CD4-positive, alpha-beta T cell treated with Interleukin-10 for 1 hour (primary cell): ENCODE measurements at regions not wholly inside any gene's neighbourhood (a gene's known extent, or its start where the extent isn't known, plus 50 kb on each side); places are given as distances from the start of the nearest gene placed in this dataset.

Experiments
- DNase-seq: peaks from one replicate; pipeline ENCODE4 v3.0.0-alpha.2; 2020

DNA sequence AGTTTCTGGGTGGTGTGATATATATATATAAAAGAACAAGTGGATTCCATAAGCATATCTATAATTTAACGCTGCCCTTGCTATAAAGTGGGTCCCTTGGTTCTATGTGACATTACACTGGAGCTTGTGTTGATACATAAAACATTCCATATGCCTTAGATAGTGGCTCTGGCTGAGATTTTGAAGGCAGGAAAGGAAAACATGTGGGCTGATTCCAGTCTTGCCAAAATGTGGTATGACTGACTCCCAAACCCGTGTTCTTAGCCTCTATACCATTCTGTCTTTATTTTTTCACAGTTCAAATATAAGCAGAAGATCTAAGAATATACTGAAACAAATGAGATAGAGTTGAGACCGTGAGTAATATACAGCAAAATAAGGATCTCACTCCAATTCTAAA lies 522.8 kb upstream of the LRRC4C start:
- DNase-seq = no peak

DNA sequence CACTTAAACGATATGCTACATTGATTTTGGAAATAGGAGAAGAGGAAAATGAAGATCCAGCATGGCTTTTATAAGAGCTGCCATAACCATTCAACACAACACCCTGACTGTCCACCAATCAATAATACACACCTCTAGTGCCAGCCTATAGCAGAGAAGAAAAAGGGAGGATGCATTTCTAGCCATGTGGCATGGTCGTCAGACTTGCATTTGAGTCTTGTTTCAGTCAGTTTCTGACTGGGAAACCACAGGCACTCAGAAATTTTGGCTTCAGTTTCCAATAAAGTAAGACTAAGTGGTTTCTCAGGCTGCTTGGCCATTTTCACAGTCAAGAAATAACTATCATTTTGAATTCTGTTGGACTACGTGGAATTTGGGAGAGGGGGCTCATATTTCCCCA lies 523.5 kb upstream of the LRRC4C start:
- no peak for DNase-seq

DNA sequence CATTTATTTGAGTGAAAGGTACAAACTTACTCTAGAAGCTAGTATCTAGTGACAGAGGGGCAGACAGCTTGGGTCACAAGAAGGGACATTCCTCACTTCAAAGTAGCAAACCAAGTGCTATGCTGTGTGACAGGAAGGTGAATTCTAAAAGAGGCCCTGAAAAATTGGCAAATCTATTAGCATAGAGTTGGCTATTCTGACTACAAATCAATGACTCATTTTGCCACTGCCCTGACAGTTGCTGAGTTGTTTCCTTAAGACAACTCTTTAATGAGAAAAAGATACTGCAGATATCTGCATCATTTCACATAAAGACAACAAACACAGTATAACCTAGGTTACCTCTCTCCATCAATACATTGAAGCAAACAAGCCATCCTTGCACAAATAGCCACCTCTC lies 524.0 kb upstream of the LRRC4C start:
- no peak for DNase-seq

DNA sequence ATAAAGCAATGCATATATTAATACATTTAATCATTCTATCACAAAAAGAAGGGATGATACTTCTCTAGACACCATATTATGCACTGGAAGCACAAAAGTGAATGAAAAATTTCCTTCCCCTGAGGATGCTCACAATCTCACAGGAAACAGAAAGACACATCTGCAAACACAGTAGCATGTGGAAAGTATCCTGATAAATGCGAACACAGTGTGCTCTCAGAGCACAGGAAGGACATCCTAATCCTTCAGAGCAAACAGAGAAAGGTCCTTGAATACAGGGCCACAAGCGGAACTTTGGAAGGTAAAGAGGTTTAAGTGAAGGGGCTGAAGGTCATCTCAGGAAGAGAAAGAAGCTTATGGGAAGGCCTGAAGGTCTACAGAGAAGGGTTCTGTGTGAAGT lies 524.6 kb upstream of the LRRC4C start:
- no peak for DNase-seq

DNA sequence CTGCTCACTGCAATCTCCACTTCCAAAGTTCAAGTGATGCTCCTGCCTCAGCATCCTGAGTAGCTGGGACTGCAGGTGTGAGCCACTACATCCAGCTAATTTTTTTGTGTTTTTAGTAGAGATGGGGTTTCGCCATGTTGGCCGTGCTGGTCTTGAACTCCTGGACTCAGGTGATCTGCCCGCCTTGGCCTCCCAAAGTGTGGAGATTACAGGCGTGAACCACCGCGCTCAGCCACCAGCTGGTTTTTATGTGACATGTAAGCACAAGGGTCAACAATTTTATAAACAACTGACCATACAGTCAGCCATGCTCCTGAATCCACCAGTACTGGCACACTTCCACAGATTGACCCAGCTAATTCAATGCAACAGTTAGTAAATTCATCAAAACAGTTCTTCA lies 526.3 kb upstream of the LRRC4C start:
- DNase-seq = no peak

DNA sequence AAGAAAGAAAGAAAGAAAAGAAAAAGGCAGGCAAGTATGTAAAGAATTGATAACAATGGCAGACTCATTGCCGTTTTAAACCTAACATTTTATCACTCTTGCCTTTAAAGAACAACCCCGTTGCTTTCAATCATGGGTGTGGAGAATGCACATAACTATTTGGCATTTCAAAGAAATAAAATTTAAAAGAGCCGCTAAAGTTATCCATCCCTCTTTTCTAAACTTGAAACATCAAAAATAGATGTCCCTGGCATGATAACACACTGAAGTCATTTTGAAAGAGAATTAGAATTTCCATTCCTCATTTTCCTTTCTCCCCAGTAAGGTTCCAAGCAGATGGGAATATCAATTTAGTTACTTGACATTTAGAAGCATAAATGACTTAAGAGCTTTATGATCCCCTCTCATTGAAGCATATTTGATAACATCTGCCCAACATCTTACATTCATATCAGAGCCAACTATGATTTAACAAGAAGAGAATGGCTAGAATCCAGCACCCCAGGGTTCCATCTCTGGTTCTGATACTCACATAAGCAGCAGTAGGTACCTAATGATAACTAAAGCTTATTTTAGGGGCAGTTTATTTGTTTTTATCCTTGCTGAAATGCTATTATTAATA lies 529.6 kb upstream of the LRRC4C start:
- no peak for DNase-seq

DNA sequence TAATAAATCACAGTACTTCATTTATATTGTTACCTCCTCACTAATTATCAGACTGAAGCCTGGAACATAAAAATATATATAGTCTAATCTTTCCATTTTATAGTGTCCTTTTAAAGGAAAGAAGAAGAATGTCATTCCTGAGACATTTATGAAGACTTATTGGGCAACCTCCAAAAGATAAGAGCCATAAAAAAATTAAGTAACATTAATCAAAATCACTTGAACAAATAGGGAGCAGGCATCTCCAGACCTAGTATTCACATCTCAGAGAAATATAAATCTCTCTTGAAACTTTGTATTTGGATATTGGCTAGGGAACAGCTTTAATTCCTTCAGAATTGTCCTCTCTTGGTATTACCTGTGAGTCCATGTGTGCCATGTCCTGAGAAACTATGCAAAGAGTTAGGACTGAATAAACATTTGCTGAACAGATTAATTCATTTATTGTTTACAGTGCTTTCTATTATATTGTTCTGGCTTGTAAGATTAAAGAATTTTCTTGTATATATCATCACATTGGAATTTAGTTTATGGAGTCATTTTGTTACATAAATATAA lies 530.5 kb upstream of the LRRC4C start:
- no peak for DNase-seq

DNA sequence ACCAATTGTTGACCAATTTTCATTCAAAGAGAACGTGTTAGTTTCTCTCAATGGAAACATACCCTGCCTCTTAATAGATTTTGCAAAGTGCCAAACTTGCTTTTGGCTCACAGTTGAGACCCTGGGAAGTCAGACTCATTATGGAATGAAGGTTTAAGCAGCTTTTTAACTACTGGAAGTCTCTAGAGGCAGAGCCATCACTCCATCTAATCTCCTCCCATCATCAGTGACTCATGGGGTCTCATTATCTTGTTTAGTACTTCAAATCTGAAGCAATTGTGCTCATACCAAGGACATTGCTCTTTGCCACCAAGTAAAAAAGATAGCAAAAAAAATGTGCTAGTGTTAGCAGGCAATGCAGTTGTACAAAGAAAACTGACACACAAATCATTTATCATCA lies 537.1 kb upstream of the LRRC4C start:
- DNase-seq = no peak

DNA sequence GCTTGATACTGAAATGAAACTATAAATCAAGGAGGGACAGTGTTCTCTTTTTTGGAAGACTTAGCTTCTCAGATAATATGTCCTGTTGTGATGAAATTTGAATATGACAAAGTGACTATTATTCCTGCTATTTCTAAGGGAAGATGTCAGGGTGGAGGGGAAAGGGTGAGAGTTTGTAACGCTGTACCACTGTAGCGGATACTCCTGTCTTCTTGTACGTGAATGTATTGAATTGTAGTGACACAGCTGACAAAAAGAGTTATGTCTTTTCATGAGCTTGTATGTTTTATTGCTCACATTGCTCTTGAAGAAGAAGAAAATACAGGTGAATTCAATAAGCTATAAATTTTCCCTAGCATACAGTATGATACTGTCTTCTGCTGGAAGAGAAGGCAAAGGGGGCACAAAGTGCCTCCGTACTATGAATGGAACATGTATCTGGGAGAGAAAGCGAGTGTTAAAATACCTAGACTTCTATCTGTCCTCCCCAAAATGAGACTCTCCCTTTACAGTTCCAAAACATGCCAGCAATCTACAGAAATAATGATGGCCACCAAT lies 538.5 kb upstream of the LRRC4C start:
- no peak for DNase-seq

DNA sequence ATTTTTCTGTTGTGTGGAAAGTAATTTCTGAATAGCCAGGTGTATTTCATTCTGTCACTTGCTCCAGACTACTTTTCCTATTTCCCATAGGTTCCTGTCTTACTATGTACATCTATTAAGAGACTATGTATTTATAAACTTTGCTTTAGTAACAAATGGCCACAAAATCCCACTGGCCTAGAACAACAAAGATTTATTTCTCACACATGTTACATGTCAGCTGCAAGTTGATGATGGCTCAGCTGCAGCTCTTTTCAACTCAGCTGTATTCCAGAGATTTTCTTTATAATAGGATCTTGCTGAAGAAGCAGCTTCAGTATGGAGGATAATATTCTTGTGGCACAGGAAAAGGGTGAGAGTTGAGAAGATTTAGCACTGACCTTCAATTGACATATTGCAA lies 539.6 kb upstream of the LRRC4C start:
- no peak for DNase-seq

DNA sequence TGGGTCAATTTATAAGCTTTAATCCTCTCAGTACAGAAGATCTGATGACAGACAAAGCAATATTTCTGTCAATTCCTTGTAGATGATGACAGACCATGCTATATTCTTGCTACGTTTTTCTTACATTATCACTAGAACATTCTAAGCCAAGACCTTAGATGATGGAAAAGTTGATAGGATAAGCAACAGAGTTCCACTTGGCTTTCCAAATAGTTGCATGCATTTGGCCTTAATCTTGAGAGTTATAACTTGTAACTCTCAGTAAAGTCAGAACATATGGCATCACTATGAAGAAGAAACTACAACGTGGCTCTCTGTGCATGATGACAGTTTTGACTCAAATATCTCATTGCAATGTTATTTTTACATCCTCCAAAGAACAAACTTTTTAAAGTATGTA lies 544.3 kb upstream of the LRRC4C start:
- no peak for DNase-seq

DNA sequence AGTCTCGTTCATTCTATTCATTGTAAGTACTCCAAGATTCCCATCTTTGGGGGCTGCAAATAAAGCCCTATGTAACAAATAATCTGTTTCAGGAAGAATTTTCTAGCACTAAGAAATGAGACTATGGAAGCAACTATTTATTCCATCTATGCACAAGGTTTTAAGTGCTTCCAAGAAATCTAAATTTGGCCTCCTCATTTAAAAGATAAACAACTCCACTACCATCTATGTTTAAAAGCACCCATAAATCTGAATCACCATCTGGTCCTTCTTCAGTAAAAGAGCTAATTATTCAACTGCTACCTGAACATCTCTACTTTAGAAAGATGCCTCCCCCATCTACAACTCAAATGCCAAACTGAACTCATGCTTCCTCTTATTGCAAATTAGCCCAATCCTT lies 547.3 kb upstream of the LRRC4C start:
- DNase-seq = no peak

DNA sequence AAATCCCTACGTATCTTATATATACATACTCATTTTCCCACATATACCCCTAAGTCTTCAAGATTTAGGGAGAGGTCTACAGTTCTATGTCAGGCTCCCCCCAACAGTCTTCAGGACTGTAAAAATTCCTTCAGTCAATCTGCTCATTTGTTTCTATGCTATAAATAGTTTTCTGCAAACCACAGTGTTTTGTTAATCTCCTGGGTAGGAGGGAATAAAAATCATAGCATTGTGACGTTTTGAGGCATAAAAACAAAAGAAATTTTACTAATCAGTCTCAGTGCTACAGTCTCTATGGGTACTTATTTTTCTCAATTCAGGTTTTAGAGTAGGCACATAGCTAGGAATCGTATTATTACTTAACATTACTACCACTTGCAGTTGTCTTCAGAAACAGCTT lies 552.8 kb upstream of the LRRC4C start:
- no peak for DNase-seq

DNA sequence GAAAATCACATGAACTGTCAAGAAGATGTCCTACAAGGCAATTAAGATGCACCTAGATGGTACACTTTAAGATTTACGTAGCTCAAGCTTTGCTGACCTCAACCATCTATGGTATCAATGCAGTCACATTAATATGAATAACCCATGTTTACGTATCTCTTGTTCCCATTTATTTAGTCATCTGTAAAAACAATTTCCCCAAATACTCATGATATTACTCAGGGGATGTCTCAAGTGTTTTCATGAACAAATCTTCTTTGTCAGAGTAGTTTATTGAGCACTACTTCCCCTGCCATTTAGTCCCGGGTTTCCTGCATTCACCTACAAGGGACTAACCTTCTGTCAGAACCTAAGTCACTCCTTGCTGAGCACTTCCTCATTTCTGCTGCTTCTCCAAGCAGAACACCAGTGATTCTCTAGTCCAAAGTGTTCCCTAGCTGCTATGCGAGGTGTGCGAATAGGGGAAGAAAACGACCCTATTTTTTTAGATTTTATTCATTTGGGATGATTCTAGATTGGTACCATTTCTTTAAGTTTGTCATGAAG lies 554.3 kb upstream of the LRRC4C start:
- DNase-seq = no peak

DNA sequence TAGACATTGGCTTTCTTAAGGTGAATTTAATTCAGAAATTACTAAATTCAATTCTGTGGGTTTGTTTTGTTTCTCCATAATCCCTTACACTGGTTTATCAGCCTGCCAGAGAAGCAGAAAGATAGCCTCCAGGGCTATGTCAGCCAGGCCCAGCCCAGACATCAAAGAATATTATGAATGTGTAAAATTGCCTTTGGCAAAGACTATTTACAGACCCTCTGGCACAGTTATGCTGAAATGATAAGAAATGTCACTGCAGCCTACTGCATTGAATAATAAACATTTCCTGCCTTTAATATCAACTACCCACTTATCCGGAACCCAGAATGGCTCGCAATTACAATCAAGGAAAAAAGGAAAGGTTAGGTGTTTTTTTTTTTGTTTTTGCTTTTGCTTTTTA lies 562.5 kb upstream of the LRRC4C start:
- DNase-seq = no peak

DNA sequence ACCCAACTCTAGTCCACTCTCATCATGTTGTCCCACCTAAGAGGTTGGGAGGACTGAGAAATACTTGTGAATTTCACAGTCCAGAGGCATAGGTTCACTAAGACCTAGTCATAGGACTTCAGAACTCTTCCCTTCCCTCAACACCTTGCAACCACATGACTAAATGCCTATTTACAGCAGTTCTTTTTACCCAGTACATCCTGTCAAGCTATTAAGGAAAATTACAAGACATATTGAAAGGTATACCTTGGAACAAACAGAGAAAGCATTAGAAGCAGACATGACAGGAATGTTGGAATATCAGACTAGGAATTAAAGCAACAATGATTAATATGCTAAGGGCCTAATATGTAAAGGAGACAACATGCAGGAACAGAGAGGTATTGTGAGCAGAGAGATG lies 563.8 kb upstream of the LRRC4C start:
- no peak for DNase-seq

DNA sequence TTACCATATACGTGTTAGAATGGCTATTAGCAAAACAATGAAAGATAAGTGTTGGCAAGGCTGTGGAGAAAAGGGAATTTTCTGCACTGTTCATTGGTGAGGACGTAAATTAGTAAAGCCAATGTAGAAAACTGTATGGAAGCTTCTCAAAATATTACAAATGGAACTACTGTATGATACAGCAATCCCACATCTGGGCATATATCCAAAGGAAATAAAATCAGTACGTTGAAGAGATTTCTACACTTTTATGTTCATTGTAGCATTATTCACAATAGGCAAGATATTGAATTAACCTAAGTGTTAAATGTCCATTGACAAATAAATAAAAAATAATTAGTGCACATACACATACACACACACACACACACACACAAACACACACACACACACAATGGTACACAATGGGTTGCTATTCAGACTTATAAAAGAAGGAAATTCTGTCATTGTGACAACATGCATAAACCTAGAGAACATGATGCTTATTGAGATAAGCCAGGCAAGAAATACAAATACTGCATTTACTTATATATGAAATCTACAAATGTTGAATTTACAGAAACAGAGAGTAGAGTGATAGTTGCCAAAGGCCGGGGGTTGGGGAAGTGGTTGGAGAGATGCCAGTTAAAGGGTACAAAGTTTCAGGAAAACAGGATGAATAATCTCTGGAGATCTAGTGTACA lies 565.8 kb upstream of the LRRC4C start:
- no peak for DNase-seq

DNA sequence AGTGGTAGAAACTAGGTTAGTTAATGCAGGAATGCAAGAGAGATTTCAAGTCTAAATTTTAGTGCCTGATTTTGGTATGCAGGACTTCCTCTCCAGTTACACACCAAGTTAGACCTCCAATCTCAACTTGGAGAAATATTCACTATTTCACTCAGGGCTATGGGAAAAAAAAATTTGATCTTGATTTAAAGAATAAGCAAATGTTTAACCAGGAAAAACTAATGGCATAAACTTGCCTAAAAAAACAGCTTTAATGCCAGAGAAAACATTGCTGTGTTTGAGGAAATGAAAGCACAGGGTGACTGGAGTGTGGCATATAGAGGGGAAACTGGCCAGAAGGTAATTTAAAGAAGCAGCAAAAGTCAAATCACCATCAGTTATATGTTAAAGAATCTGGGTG lies 575.4 kb upstream of the LRRC4C start:
- DNase-seq = no peak

DNA sequence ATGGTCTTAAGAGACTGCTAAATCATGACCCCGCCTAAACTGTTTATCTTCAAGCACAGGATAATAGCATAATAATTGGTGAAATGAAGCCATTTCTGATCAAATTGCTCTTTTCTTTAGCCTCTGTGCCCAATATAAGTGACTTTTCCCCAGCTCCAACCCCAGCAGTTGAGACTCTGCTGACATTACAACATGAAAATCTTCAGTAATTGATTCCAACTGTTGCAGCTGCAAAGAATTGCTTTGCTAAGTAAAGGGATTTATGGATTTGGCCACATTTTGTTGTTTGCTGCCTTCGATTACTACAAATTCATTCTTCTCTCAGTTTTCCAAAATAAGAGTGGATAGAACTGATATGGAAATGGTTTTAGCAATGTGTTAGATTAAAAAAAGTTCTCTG lies 576.7 kb upstream of the LRRC4C start:
- no peak for DNase-seq

DNA sequence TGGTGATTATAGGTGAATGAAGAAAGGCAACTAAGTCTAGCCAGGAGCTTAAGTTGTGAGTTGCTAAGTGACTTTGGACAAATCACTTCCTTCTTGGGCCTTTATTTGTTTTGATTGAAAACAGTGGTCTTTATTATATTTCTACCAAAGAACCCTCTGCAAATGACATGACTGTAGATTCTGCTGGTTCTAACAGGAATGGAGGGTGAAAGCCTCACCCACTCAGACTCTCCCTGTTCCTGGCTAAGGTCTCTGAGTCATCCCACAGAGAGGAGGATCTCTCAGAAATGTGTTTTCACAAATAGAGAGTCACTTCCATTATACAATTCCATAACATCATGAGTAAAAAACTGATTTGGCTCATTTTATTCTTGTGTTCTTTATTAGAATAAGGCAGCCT lies 583.9 kb upstream of the LRRC4C start:
- no peak for DNase-seq

DNA sequence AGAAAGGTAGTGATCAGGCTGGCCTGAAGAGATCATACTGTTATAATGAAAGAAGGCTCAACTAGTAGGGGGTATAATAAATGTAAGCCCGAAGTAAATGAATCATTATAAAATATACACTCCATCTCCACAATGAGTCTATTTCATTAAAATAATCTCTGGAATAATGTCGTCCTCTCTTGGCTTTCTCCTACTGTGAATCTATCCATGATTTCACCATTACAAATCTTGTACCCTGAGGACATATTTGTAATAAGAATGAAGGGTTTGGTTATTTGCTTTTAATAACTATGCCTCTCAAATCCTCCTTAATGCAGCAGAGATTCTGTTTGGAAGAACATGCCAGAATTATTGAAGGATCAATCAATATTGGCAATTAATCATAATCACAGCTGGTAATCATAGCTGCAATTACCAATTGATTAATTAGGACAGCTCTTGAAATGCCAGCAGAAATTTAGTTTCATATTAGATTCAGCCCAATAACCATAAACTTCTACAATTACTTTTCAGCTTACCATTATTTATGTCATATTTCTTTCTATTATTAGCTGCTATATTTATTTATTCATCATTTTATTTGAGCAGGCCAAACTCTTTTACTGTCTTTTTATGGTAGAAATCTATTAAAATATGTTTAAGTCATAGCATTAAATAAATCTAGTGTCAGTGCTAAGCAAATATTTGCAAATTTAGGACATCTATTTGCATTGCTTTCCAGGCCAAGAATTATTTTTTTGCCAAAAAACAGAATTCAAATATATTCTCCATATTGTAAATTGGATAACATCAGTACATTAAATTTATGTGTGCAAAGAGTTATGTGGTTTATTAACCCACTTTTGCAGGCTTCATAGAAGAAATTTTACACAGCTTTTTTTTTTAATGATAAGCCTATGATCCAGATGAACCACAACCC lies 588.4 kb upstream of the LRRC4C start:
- no peak for DNase-seq

DNA sequence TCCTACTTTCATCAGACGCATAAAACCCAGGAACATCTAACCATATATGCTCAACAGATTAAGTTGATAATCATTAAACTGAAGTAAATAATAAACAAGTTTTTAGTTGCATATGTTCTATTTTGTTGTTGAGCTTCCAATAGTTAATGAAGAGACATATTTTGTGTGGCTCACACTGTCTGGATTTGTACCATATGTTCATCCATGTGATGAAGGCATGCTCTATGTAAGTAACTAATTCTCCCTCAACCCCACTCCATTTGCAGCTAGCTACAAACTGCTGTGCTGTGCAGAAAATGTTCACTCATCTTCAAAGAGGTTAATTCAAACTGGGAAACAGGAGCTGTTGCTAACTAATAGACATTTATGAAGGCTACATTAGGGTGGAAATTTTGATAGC lies 589.7 kb upstream of the LRRC4C start:
- no peak for DNase-seq

DNA sequence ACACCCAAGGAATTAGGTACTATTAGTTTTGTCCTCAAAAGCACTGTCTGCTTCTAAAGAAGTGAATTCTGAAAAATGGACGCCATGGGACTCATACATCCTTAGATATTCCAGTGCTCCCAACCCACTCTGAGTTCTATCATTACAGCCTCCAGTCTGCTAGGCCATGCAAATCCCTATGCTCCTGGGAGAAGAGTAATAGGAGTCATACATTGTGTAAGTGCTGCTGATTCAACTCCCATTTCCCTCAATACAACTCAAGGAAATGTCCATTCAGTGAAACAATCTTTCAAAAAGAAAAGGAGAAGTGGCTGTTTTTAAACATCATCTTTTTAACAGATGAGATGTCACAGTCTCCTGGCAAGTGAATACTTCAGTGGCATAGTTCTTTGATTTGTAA lies 590.2 kb upstream of the LRRC4C start:
- no peak for DNase-seq
